Activated naive CD8-positive, alpha-beta T cell treated with anti-CD3 and anti-CD28 coated beads, Interleukin-2, amount 10 ng/mL, durations not matched to agents 7 days and 5 days (primary cell): ENCODE measurements at regions not wholly inside any gene's neighbourhood (a gene's known extent, or its start where the extent isn't known, plus 50 kb on each side); places are given as distances from the start of the nearest gene placed in this dataset.
A peak's percentile ranks its signal among the peaks of the same experiment; 100 is the strongest.

ENCODE experiments used
- ATAC-seq: fragments of 150-1000 bp; cut with Tn5 transposase; one replicate; pipeline ENCODE4 v1.10.0; 2021; ENCODE audit warnings: low read depth, moderate library complexity
- POLR2A ChIA-PET: fragments of 350-600 bp; sonication (Branson Sonifier 250); formaldehyde crosslinking; loops from one replicate; lab custom pipeline; 2021; ENCODE audit warnings: antibody characterized with exemption; lab: Charles Lee
- DNase-seq: peaks from one replicate; pipeline ENCODE4 v3.0.0; 2021
- H3K27ac Mint-ChIP-seq: one replicate; pipeline ENCODE4 v1.8.0; 2022; ENCODE audit warnings: mild to moderate bottlenecking, mixed read lengths
- H3K27me3 Mint-ChIP-seq: one replicate; pipeline ENCODE4 v1.8.0; 2022; ENCODE audit warnings: mild to moderate bottlenecking, moderate library complexity, mixed read lengths
- H3K36me3 Mint-ChIP-seq: one replicate; pipeline ENCODE4 v1.8.0; 2021; ENCODE audit warnings: mild to moderate bottlenecking, mixed read lengths
- H3K4me1 Mint-ChIP-seq: one replicate; pipeline ENCODE4 v1.8.0; 2021; ENCODE audit warnings: mixed read lengths
- H3K4me3 Mint-ChIP-seq: one replicate; pipeline ENCODE4 v1.8.0; 2022; ENCODE audit warnings: mild to moderate bottlenecking, moderate library complexity, mixed read lengths
- H3K9me3 Mint-ChIP-seq: one replicate; pipeline ENCODE4 v1.8.0; 2021; ENCODE audit warnings: mixed read lengths

- H3K9me3 Mint-ChIP-seq, result peaks cover 2% of the 10 kb centered on the region
- peaks cover 11% of the 10 kb centered on the region for H3K36me3 Mint-ChIP-seq
- H3K27ac Mint-ChIP-seq, result peak overlapping the region; percentile 80
- H3K27me3 Mint-ChIP-seq, result no peaks in the 10 kb centered on the region
- H3K4me3 Mint-ChIP-seq, result peak overlapping the region; percentile 60
- POLR2A ChIA-PET, result interaction anchor here (0.6 kb wide), 1 partner anchor 18 kb away, joined by 3 read pairs; no protein-coding TSS in a partner anchor
- DNase-seq (no peak), ATAC-seq (peak; percentile 93)
- H3K4me1 Mint-ChIP-seq, result peaks cover 28% of the 10 kb centered on the region
Observed at GRCh38 chr6:90350689-90351554, 54.3 kb upstream of the BACH2 start.

- ATAC-seq, result no peak
Observed at GRCh38 chr6:90347411-90347851, 50.8 kb upstream of the BACH2 start.

GRCh38 chr6:90346729-90347128, 50.1 kb upstream of the BACH2 start:
- Mint-ChIP-seq H3K4me3 (no peak overlapping the region), H3K27me3 (peaks cover 4% of the 10 kb centered on the region), H3K9me3 (peaks cover 2% of the 10 kb centered on the region), H3K27ac (no peak overlapping the region), H3K36me3 (peaks cover 7% of the 10 kb centered on the region), H3K4me1 (peaks cover 16% of the 10 kb centered on the region)
- POLR2A ChIA-PET, result no interaction called here
- DNase-seq (no peak), ATAC-seq (no peak)

More at GRCh38 chr6:90347411-90347851, 50.8 kb upstream of the BACH2 start:
- H3K36me3 Mint-ChIP-seq, result peaks cover 7% of the 10 kb centered on the region
- peaks cover 23% of the 10 kb centered on the region for H3K4me1 Mint-ChIP-seq
- no peak overlapping the region for H3K4me3 Mint-ChIP-seq
- H3K9me3 Mint-ChIP-seq, result peaks cover 2% of the 10 kb centered on the region
- DNase-seq, result no peak
- POLR2A ChIA-PET, result no interaction called here
- H3K27ac Mint-ChIP-seq, result no peak overlapping the region
- peaks cover 2% of the 10 kb centered on the region for H3K27me3 Mint-ChIP-seq
